NCI-H146 treated with DMSO at 0.1 percent for 48 hours (cell line): ENCODE measurements at regions not wholly inside any gene's neighbourhood (a gene's known extent, or its start where the extent isn't known, plus 50 kb on each side); places are given as distances from the start of the nearest gene placed in this dataset.
"Not testable (repeated sequence)": the region's sequence is repeated elsewhere in the genome, so short reads cannot be mapped to it uniquely, and the experiment has no call there.

Source experiments
- DNase-seq: peaks from one replicate; lab custom pipeline; 2025; ENCODE audit not compliant: unreplicated experiment; lab: John Stamatoyannopoulos, UW

DNA sequence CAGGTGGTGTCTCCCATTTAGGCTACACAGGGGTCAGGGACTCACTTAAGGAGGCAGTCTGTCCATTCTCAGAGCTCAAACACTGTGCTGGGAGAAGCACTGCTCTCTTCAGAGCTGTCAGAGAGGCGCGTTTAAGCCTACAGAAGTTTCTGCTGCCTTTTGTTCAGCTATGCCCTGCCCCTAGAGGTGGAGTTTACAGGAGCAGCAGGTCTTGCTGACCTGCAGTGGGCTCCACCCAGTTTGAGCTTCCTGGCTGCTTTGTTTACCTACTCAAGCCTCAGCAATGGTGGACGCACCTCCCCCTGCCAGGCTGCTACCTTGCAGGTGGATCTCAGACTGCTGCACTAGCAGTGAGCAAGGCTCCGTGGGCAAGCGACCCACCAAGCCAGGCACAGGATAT is 260.1 kb downstream of the MEF2C start:
- DNase-seq = not testable (repeated sequence)

GRCh38 chr5:88615767-88616166 is 267.2 kb downstream of the MEF2C start:
- DNase-seq = not testable (repeated sequence)

DNA sequence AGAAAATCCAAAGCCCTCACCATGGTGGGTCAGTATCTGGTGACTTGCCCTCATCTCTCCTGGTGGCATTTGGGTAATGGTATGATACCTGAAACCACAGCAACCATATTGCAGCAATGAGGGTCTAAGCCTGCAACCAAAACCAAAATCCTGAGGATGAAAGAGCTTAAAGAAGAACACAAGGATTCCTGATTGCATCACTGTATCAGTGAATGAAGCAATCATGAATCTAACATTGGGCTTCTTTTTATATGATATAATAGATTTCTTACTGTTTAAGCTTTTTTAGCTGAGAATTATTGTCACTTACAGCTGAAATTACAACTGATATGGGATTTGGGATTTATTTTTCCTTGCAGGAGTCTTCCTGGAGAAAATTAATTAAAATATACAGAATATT is 269.9 kb downstream of the MEF2C start:
- DNase-seq = no peak

GRCh38 chr5:88610586-88610985 is 272.4 kb downstream of the MEF2C start:
- DNase-seq = no peak

- no peak for DNase-seq
Measured at GRCh38 chr5:88607492-88607891, 275.5 kb downstream of the MEF2C start.

GRCh38 chr5:88606626-88607025 is 276.4 kb downstream of the MEF2C start:
- no peak for DNase-seq

DNA sequence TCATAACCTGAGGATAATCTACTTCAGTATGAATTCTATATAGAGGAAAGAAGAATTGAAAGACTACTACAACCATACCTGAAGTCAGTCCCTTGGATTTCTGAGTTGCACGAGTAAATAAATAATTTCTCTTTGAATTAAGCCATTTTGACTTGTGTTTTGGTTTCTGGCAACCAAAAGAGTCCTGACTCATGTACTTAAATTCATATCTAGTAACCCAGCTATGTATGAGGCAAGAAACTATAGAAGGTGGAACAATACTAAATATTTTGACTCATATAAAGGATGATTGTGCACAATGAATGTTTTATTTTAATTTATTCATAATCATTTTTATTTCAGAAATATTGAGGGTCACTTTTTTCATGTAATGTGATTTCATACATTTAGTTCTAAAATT is 276.8 kb downstream of the MEF2C start:
- DNase-seq = no peak

GRCh38 chr5:88602584-88602983 is 280.4 kb downstream of the MEF2C start:
- no peak for DNase-seq

- no peak for DNase-seq
Measured at GRCh38 chr5:88594441-88594840, 288.5 kb downstream of the MEF2C start.

DNA sequence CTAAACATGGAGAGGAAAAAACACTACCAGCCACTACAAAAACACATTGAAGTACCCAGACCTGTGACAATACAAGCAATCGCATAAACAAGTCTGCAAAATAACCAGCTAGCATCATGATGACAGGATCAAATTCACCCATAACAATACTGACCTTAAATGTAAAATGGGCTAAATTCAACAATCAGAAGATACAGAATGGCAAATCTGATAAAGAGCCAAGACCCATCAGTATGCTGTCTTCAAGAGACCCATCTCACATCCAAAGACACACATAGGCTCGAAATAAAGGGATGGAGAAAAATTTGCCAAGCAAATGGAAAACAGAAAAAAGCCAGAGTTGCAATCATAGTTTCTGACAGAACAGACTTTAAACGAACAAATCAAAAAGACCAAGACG is 294.4 kb downstream of the MEF2C start:
- no peak for DNase-seq

DNA sequence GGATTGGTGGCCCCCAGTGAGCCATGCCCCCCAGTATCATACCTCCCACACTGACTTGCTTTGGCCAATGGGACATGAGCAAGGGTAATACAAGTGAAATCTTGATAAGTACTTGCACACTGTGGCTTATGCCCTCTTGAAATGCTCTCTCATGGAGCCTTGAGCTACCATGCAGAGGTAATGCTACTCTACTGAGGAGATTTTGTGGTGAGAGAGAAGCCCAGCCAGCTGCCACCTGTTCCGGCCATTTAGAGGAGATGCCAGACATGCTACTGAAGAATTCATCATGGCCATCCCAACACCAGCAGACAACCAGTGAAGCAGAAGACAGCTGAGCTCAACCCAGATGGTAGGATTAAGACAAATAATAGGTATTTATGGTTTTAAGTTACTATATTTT is 299.5 kb downstream of the MEF2C start:
- DNase-seq = no peak

DNA sequence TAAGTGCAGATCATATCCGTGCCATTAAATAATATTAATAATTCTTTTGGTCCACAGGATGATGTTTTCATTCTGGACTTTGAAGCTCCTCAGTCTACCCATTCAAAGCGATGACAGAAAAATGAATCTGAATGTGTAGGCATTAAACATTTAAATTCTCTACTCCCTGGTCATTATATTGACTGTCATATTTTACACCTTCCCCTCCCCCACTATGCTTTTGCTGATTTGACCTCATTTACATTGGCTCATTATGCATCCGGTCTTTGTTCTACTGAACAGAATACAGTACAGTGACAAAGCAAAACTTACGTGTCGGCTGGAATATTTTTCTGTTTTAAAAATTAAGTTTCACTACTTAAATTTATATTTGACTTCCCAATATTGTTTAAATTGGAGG is 289.7 kb upstream of the TMEM161B start:
- DNase-seq = no peak

DNA sequence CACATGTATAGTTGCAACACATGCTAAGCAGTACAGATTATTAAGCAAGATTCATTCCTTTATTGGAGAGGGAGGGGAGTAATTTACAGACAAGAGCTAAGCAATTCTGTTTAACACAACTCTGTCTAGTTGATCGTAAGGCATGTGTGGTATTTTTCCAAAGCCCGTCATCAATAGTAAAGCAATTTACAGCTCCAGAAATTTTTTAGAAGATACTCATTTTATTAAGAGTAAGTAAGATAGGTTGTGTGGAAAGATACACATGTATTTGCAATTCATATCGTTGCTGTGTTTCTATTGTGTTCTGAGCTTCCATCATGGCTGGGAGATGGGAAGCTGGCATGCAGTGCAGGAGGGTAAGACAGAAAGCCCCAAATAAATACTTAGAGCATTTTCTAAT is 289.2 kb upstream of the TMEM161B start:
- no peak for DNase-seq

GRCh38 chr5:88557131-88557530 is 288.5 kb upstream of the TMEM161B start:
- no peak for DNase-seq

DNA sequence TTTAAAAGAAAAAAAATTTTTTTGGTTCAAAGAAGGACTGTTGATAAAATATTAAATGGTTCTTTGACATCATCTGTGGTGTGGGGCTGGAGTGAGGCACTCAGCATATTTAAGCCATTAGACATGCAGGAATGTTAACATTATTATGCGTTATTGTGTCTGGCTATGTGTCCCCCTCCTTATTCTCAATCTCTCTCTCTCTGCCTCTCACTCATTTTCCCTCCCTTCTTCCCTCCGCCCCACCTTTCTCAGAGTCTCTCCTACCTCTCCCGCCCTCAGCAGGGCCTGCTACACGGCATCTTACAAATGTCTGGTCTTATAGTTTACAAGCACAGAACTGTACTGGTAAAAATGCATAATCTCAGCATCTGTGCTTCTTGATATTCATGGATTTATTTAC is 287.8 kb upstream of the TMEM161B start:
- no peak for DNase-seq

GRCh38 chr5:88555674-88556073 is 287.0 kb upstream of the TMEM161B start:
- DNase-seq = no peak

GRCh38 chr5:88553986-88554385 is 285.3 kb upstream of the TMEM161B start:
- no peak for DNase-seq

GRCh38 chr5:88553136-88553875 is 284.7 kb upstream of the TMEM161B start:
- no peak for DNase-seq

DNA sequence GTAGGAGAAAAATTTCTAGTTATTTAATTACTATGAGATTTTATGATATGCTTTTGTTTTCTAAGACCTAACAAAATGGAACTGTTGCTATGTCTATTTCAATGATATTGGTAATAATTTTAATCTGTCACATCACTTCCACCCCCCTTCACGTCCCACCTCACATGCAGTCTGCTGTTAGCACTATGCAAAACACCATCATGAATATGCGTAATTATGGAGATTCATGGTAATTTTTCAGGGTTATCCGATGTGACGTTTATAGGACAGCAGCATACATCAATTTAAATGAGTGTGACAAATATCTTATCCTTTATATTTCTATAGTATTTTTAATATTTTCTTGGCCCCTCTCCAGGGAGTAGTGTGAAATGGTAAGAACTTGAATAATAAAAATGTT is 283.8 kb upstream of the TMEM161B start:
- DNase-seq = no peak

DNA sequence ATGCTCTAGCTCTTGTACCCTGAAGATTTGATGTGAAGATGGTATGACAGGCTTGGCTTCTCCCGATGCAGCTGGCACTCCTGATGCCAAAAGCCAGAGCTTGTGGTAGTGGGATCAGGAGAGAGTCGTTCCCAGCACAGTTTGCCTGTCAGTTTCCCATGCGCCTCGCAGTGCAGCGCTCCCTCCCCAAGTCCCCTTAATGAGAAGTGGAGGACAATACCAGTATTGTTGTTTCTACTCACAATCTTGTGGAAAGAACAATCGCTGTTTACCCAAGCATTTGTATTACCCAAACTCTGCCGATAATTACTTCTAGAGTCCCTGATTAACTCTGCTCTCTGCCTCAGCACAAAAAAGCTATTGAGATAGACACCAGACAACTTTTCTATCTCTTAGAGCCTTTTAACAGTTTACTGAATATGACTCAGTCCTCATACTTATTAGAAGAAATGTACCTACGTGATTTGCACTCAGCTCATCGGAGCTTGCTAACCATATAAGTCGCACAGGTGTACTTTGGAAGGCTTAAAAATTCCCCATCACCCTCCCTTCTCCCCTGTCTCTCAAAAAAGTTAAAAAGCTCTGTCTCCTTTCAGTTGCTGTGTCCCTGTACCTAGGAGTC is 283.2 kb upstream of the TMEM161B start:
- DNase-seq = no peak

GRCh38 chr5:88550736-88551135 is 282.1 kb upstream of the TMEM161B start:
- no peak for DNase-seq

GRCh38 chr5:88548136-88548805 is 279.6 kb upstream of the TMEM161B start:
- DNase-seq = no peak
